HG03095 (cell line): ENCODE measurements at regions not wholly inside any gene's neighbourhood (a gene's known extent, or its start where the extent isn't known, plus 50 kb on each side); places are given as distances from the start of the nearest gene placed in this dataset.
"Not testable (repeated sequence)": the region's sequence is repeated elsewhere in the genome, so short reads cannot be mapped to it uniquely, and the experiment has no call there.

Experiments used
- ATAC-seq: cut with Tn5 transposase; IDR thresholded peaks from one replicate; pipeline ENCODE4 v1.9.1; 2021; ENCODE audit warnings: moderate library complexity; ENCODE audit not compliant: unreplicated experiment

DNA sequence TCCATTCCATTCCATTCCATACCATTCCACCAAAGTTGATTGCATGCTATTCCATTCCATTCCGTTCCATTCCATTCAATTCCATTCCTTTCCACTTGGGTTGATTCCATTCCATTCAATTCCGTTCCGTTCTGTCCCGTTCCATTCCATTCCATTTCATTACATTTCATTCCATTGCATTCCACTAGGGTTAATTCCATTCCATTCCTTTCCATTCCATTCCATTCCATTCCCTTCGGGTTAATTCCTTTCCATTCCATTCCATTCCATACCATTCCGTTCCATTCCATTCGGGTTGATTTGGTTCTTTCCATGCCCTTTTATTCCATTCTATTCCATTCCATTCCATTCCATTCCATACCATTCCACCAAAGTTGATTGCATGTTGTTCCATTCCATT is 131.9 kb downstream of the CWH43 start:
- ATAC-seq = not testable (repeated sequence)

DNA sequence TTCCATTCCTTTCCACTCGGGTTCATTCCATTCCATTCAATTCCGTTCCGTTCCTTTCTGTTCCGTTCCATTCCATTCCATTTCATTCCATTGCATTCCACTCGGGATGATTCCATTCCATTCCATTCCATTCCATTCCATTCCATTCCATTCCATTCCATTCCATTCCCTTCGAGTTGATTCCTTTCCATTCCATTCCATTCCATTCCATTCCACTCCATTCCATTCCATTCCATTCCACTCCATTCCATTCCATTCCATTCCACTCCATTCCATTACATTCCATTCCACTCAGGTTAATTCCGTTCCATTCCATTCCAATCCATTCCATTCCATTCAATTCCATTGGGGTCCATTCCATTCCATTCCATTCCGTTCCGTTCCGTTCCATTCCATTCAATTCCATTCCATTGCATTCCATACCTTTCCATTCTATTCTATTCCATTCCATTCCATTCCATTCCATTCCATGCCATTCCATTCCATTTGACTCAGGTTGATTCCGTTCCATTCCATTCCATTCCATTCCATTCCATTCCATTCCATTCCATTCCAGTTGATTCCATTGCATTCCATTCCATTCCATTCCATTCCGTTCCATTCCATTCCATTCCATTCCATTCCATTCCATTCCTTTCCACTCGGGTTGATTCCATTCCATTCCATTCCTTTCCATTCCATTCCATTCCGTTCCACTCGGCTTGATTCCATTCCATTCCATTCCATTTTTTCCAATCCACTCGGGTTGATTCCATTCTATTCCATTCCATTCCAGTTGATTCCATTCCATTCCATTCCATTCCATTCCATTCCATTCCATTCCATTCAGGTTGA is 132.5 kb downstream of the CWH43 start:
- peak; percentile 56 for ATAC-seq

- peak; percentile 21 for ATAC-seq
Observed at GRCh38 chr4:49119345-49119744, 133.3 kb downstream of the CWH43 start.

GRCh38 chr4:49120042-49120779 is 134.1 kb downstream of the CWH43 start:
- not testable (repeated sequence) for ATAC-seq

GRCh38 chr4:49120804-49121203 is 134.7 kb downstream of the CWH43 start:
- not testable (repeated sequence) for ATAC-seq

DNA sequence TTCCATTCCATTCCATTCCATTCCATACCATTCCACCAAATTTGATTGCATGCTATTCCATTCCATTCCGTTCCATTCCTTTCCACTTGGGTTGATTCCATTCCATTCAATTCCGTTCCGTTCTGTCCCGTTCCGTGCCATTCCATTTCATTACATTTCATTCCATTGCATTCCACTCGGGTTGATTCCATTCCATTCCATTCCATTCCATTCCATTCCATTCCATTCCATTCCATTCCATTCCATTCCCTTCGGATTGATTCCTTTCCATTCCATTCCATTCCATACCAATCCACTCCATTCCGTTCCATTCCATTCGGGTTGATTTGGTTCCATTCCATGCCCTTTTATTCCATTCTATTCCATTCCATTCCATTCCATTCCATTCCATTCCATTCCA is 140.4 kb downstream of the CWH43 start:
- ATAC-seq = not testable (repeated sequence)

GRCh38 chr4:49126858-49127257 is 140.8 kb downstream of the CWH43 start:
- ATAC-seq = not testable (repeated sequence)

DNA sequence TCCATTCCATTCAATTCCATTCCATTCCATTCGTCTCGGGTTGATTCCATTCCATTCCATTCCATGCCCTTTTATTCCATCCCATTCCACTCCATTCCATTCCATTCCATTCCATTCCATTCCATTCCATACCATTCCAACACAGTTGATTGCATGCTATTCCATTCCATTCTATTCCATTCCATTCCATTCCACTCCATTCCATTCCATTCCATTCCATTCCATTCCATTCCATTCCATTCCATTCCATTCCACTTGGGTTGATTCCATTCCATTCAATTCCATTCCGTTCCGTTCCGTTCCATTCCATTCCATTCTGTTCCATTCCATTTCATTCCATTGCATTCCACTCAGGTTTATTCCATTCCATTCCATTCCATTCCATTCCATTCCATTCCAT is 143.3 kb downstream of the CWH43 start:
- ATAC-seq = not testable (repeated sequence)

DNA sequence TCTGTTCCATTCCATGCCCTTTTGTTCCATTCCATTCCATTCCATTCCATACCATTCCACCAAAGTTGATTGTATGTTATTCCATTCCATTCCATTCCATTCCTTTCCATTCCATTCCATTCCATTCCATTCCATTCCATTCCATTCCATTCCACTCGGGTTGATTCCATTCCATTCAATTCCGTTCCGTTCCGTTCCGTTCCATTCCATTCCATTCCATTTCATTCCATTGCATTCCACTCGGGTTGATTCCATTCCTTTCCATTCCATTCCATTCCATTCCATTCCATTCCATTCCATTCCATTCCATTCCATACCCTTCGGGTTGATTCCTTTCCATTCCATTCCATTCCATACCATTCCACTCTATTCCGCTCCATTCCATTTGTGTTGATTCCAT is 143.8 kb downstream of the CWH43 start:
- ATAC-seq = not testable (repeated sequence)

DNA sequence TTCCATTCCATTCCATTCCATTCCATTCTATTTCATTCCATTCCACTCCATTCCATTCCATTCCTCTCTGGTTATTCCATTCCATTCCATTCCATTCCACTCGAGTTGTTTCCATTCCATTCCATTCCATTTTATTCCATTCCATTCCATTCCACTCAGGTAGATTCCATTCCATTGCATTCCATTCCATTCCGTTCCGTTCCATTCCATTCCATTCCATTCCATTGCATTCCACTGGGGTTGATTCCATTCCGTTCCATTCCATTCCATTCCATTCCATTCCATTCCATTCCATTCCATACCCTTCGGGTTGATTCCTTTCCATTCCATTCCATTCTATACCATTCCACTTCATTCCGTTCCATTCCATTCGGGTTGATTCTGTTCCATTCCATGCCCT is 144.6 kb downstream of the CWH43 start:
- ATAC-seq = not testable (repeated sequence)

DNA sequence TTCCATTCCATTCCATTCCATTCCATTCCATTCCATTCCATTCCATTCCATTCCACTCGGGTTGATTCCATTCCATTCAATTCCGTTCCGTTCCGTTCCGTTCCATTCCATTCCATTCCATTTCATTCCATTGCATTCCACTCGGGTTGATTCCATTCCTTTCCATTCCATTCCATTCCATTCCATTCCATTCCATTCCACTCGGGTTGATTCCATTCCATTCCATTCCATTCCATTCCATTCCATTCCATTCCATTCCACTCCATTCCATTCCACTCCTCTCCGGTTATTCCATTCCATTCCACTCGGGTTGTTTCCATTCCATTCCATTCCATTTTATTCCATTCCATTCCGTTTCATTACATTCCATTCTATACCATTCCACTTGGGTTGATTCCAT is 151.0 kb downstream of the CWH43 start:
- peak; percentile 50 for ATAC-seq

DNA sequence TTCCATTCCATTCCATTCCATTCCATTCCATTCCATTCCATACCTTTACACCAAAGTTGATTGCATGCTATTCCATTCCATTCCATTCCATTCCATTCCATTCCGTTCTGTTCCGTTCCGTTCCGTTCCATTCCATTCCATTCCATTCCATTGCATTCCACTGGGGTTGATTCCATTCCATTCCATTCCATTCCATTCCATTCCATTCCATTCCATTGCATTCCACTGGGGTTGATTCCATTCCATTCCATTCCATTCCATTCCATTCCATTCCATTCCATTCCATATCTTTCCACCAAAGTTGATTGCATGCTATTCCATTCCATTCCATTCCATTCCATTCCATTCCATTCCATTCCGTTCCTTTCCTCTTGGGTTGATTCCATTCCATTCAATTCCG is 151.9 kb downstream of the CWH43 start:
- ATAC-seq = not testable (repeated sequence)

- ATAC-seq = not testable (repeated sequence)
Observed at GRCh38 chr4:49138818-49139217, 152.7 kb downstream of the CWH43 start.

- peak; percentile 43 for ATAC-seq
Observed at GRCh38 chr4:49139513-49139912, 153.4 kb downstream of the CWH43 start.

DNA sequence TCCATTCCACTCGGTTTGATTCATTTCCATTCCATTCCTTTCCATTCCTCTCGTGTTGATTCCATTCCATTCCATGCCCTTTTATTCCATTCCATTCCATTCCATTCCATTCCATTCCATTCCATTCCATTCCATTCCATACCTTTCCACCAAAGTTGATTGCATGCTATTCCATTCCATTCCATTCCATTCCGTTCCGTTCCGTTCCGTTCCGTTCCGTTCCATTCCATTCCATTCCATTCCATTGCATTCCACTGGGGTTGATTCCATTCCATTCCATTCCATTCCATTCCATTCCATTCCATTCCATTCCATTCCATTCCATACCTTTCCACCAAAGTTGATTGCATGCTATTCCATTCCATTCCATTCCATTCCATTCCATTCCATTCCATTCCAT is 154.3 kb downstream of the CWH43 start:
- not testable (repeated sequence) for ATAC-seq

- not testable (repeated sequence) for ATAC-seq
Observed at GRCh38 chr4:49141955-49142354, 155.9 kb downstream of the CWH43 start.

- ATAC-seq = peak; percentile 52
Observed at GRCh38 chr4:49147143-49147542, 161.1 kb downstream of the CWH43 start.

DNA sequence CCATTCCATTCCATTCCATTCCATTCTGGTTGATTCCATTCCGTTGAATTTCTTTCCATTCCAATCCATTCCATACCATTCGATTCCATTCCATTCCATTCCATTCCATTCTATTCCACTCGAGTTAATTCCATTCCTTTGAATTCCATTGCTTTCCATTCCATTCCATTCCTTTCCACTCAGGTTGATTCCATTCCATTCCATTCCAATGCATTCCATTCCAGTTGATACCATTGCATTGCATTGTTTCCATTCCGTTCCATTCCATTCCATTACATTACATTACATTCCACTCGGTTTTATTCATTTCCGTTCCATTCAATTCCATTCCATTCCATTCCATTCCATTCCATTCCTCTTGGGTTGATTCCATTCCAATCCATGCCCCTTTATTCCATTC is 161.5 kb downstream of the CWH43 start:
- not testable (repeated sequence) for ATAC-seq

- peak; percentile 75 for ATAC-seq
Observed at GRCh38 chr4:49149006-49149975, 163.2 kb downstream of the CWH43 start.

DNA sequence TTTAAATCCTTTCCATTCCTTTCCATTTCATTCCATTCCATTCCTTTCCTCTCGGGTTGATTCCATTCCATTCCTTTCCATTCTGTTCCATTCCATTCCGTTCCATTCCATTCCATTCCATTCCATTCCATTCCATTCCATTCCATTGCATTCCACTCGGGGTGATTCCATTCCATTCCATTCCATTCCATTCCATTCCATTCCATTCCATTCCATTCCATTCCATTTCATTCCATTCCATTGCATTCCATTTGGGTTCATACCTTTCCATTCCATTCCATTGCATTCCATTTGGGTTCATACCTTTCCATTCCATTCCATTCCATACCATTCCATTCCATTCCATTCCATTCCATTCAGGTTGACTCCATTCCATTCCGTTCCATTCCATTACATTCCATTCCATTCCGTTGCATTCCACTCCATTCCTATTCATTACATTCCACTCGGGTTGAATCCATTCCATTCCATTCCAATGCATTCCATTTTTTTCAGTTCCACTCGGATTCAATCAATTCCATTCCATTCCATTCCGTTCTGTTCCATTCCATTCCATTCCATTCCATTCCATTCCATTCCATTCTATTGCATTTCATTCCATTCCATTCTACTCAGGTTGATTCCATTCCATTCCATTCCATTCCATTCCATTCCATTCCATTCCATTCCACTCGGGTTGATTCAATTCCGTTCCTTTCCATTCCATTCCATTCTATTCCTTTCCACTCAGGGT is 164.4 kb downstream of the CWH43 start:
- ATAC-seq = not testable (repeated sequence)
